Upper lobe of right lung (tissue), 1 donor: ENCODE measurements at regions not wholly inside any gene's neighbourhood (a gene's known extent, or its start where the extent isn't known, plus 50 kb on each side); places are given as distances from the start of the nearest gene placed in this dataset.

ENCODE experiments used
- ATAC-seq: fragments of 200-7000 bp; cut with Tn5 transposase; one replicate; pipeline ENCODE4 v1.9.1; 2020; ENCODE audit warnings: mild to moderate bottlenecking, moderate library complexity
- DNase-seq: peaks from one replicate; pipeline ENCODE4 v3.0.0-alpha.2; 2020
- H3K27ac ChIP-seq: fragments of 200-600 bp; one replicate; pipeline ENCODE4 v1.8.0; 2022
- H3K27me3 ChIP-seq: fragments of 200-600 bp; one replicate; pipeline ENCODE4 v1.8.0; 2022; ENCODE audit warnings: mild to moderate bottlenecking
- H3K36me3 ChIP-seq: fragments of 200-600 bp; one replicate; pipeline ENCODE4 v1.8.0; 2022
- H3K4me1 ChIP-seq: fragments of 200-600 bp; one replicate; pipeline ENCODE4 v1.8.0; 2022
- H3K4me3 ChIP-seq: fragments of 200-600 bp; one replicate; pipeline ENCODE4 v1.8.0; 2022; ENCODE audit warnings: mild to moderate bottlenecking
- H3K9me3 ChIP-seq: fragments of 200-600 bp; one replicate; pipeline ENCODE4 v1.8.0; 2022
- intact Hi-C: fragments of 100-400 bp; cut with DNase I; formaldehyde crosslinking; loops from one replicate; pipeline ENCODE4 v1.11.0; 2022
- TF ChIP-seq, protein P1 (sequence below): fragments of 200-600 bp; IDR thresholded peaks from one replicate; pipeline ENCODE4 v1.8.0; 2022; ENCODE audit warnings: antibody characterized with exemption
- donor health status: DM: no; HTN: yes; CAD: no; lungs with severe emphysema.

DNA sequence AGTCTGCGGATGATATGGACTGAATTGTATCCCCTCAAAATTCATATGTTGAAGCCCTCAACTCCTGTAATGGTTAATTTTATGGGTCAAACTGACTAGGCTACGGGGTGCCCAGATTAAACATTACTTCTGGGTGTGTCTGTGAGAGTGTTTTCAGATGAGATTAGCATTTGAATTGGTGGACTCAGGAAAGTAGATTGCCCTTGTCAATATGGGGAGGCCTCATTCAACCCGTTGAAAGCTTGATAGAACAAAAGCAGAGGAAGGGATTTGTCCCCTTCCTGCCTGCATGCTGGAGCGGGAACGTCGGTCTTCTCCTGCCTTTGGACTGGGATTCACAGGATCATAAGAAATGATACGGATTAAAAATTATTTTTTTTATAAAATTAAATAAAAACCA, 84.5 kb downstream of the BBS10 start:
- no peaks in the 10 kb centered on the region for H3K27me3 ChIP-seq
- peak overlapping the region; percentile 56 for H3K27ac ChIP-seq
- TF ChIP-seq, protein P1, sequence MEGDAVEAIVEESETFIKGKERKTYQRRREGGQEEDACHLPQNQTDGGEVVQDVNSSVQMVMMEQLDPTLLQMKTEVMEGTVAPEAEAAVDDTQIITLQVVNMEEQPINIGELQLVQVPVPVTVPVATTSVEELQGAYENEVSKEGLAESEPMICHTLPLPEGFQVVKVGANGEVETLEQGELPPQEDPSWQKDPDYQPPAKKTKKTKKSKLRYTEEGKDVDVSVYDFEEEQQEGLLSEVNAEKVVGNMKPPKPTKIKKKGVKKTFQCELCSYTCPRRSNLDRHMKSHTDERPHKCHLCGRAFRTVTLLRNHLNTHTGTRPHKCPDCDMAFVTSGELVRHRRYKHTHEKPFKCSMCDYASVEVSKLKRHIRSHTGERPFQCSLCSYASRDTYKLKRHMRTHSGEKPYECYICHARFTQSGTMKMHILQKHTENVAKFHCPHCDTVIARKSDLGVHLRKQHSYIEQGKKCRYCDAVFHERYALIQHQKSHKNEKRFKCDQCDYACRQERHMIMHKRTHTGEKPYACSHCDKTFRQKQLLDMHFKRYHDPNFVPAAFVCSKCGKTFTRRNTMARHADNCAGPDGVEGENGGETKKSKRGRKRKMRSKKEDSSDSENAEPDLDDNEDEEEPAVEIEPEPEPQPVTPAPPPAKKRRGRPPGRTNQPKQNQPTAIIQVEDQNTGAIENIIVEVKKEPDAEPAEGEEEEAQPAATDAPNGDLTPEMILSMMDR = no peak
- H3K36me3 ChIP-seq = no peaks in the 10 kb centered on the region
- H3K4me1 ChIP-seq = peaks cover 43% of the 10 kb centered on the region
- DNase-seq (no peak), ATAC-seq (no peak)
- intact Hi-C loops = no loop called here
- no peak overlapping the region for H3K4me3 ChIP-seq
- H3K9me3 ChIP-seq = no peaks in the 10 kb centered on the region

DNA sequence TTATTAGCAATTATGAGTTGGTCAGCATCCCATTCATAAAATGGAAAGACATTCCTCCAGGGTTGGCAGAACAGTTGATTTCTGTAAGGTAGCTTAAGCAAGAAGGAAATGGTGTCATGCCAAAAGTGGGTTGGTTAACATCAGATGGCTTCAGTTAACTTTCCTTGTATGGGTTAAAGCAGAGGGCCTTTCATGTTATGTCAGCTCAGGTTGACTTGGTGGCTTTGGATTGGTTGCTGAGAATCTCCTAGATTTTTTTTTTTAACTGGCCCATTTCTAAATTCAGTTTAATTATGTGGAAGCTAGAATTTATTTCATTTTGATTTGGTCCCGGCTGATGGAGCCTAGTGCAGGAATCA, 87.8 kb downstream of the BBS10 start:
- ATAC-seq (no peak), DNase-seq (no peak)
- H3K4me3 ChIP-seq = no peak overlapping the region
- intact Hi-C loops = no loop called here
- H3K9me3 ChIP-seq = no peaks in the 10 kb centered on the region
- H3K36me3 ChIP-seq = no peaks in the 10 kb centered on the region
- TF ChIP-seq, protein P1 = no peak
- peaks cover 31% of the 10 kb centered on the region for H3K4me1 ChIP-seq
- H3K27me3 ChIP-seq = no peaks in the 10 kb centered on the region
- H3K27ac ChIP-seq = peak overlapping the region; percentile 75

DNA sequence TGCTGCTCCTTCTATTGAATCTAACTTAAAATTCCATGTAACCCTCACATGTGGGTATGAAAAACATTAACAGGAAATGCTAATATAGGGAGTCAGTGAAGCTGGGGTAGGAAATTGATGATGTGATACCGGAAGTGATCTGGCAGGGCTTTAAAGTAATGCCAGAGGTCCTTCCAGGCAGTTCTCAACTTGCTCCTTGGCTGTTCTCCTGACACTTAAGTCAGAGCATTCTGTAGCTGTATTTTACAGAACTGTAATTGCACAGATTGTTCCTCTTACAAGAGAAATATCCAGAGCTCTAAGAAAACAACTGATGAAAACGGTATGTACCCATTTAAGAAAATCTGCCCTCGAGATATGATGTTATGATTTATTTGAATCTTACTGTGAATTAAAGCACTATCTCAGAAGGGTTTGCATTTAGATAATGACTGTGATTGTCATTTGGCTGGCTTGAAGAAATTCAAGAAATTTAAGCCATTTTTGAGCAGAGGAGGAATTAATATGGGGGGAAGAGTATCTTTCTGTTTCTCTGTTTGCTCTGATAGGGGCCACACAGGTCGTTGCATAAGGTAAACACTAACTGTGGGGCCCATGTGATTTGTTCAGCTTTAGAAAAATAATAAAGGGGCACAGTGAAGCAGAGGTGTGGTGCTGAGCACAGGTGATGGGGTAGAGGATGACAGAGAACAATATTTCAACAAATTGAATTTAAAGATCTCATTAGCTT, 88.4 kb downstream of the BBS10 start:
- Histone ChIP-seq H3K27ac (peak overlapping the region; percentile 78), H3K4me3 (no peak overlapping the region), H3K27me3 (no peaks in the 10 kb centered on the region), H3K9me3 (no peaks in the 10 kb centered on the region), H3K36me3 (no peaks in the 10 kb centered on the region), H3K4me1 (peaks cover 28% of the 10 kb centered on the region)
- no peak for DNase-seq
- intact Hi-C loops = no loop called here
- peak; percentile 74 for ATAC-seq
- TF ChIP-seq, protein P1 = no peak

DNA sequence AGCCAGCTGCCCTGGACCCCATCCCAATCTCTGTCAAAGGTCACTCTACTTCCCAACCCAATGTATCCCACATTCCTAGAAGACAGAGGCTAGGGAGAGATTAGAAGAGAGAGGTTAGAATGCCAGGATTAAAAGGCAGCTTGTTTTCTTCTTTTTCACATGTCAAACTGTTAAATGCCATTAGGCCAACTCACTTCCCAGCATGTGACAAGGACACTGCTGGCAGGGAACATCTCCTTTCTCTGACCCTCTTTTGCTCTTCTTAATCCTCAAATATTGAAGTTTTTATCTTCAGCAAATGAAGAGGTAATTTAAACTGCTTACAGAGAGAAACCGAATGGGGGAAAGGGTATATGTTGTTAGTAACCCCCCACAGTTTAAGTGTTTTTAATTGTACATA, 89.1 kb downstream of the BBS10 start:
- no peak for DNase-seq
- intact Hi-C loops = no loop called here
- Histone ChIP-seq H3K27ac (peak overlapping the region; percentile 78), H3K36me3 (no peaks in the 10 kb centered on the region), H3K4me3 (no peak overlapping the region), H3K27me3 (no peaks in the 10 kb centered on the region), H3K9me3 (no peaks in the 10 kb centered on the region), H3K4me1 (peaks cover 23% of the 10 kb centered on the region)
- ATAC-seq = peak; percentile 24
- TF ChIP-seq, protein P1 = no peak

DNA sequence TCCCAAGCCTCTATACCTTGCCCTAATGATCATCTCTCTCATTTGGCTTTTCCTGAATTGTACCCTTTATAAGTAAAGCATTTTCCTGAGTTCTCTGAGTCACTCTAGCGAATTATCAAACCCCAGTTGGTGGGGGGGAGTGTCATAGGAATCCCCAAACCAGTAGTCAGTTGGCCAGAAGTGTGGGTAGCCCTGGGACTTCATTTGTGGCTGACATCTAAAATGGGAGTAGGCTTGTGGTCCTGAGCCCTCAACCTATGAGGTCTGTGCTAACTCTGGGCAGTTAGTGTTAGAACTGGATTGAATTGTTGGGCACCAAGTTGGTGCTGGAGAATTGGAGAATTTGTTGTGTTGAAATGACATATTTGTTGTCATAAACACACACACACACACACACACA, 91.3 kb downstream of the BBS10 start:
- TF ChIP-seq, protein P1 = no peak
- no peak for DNase-seq
- Histone ChIP-seq H3K4me1 (peaks cover 22% of the 10 kb centered on the region), H3K9me3 (no peaks in the 10 kb centered on the region), H3K27me3 (no peaks in the 10 kb centered on the region), H3K4me3 (no peak overlapping the region), H3K27ac (no peak overlapping the region), H3K36me3 (no peaks in the 10 kb centered on the region)
- no peak for ATAC-seq
- intact Hi-C loops = no loop called here

DNA sequence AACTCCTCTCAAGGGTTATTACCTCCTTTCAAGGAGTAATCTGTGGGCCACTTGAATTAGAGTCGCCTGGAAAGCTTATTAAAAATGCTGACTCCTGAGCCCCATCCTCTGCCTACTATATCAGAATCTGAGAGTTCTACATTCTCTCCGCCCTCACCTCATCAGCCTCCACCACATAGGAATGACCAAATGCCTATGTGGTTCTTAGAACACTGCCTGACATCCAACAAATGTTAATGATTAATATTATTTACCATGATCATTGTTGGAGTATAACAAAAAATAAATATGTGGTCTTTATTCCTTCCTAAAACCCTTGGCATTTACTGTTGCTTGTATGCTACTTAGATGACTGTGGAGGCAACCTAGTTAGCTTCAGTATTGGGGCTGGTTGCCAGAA, 91.9 kb downstream of the BBS10 start:
- intact Hi-C loops = no loop called here
- H3K27ac ChIP-seq = no peak overlapping the region
- H3K36me3 ChIP-seq = no peaks in the 10 kb centered on the region
- no peaks in the 10 kb centered on the region for H3K9me3 ChIP-seq
- peaks cover 22% of the 10 kb centered on the region for H3K4me1 ChIP-seq
- no peaks in the 10 kb centered on the region for H3K27me3 ChIP-seq
- TF ChIP-seq, protein P1 = no peak
- no peak for DNase-seq
- no peak overlapping the region for H3K4me3 ChIP-seq
- no peak for ATAC-seq
